Panc1 (cell line): ENCODE measurements at regions not wholly inside any gene's neighbourhood (a gene's known extent, or its start where the extent isn't known, plus 50 kb on each side); places are given as distances from the start of the nearest gene placed in this dataset.

Source experiments
- ATAC-seq: fragments of 200-7000 bp; cut with Tn5 transposase; 2 replicates; pipeline ENCODE4 v1.9.1; 2020; ENCODE audit warnings: mild to moderate bottlenecking, moderate library complexity
- BruUV-seq: library from RNA; stranded (reverse); fragments of 400-500 nt; replicated peaks from 2 replicates; lab custom pipeline; 2021; lab: Mats Ljungman, UMichigan
- CTCF ChIA-PET: fragments of 300-600 bp; sonication (Branson Sonifier 250); formaldehyde crosslinking; loops from one replicate; lab custom pipeline; 2022; ENCODE audit warnings: antibody characterized with exemption; lab: Charles Lee
- POLR2A ChIA-PET: fragments of 300-600 bp; sonication (Branson Sonifier 250); formaldehyde crosslinking; loops from one replicate; lab custom pipeline; 2022; ENCODE audit warnings: antibody characterized with exemption; lab: Charles Lee
- DNase-seq: peaks from one replicate; pipeline ENCODE4 v3.0.0-alpha.2; 2010; ENCODE audit warnings: low read depth, low spot score
- H3K27ac ChIP-seq: 2 replicates; pipeline ENCODE4 v1.5.1; 2011; ENCODE audit warnings: mild to moderate bottlenecking, low read length, inconsistent platforms
- H3K27me3 ChIP-seq: fragments of 200-500 bp; sonication (Bioruptor generic); 2 replicates; pipeline ENCODE4 v1.6.0; 2014; ENCODE audit warnings: low read length, inconsistent platforms; ENCODE audit not compliant: control insufficient read depth, insufficient read depth
- H3K36me3 ChIP-seq: fragments of 200-500 bp; sonication (Bioruptor generic); 2 replicates; pipeline ENCODE4 v1.5.1; 2014; ENCODE audit warnings: inconsistent platforms, mild to moderate bottlenecking, low read length, moderate library complexity; ENCODE audit not compliant: control insufficient read depth, insufficient read depth
- H3K4me1 ChIP-seq: 2 replicates; pipeline ENCODE4 v1.5.1; 2011; ENCODE audit warnings: inconsistent platforms, mild to moderate bottlenecking, low read length, moderate library complexity; ENCODE audit not compliant: control insufficient read depth, insufficient read depth
- H3K4me3 ChIP-seq, 2 experiments: 2 replicates each; pipeline ENCODE4 v1.5.1; 2011 to 2012; ENCODE audit warnings: low read depth in 2 of 2, low read length in 2 of 2, mild to moderate bottlenecking in 2 of 2, inconsistent platforms in 1 of 2, moderate library complexity in 1 of 2
- H3K9me3 ChIP-seq: fragments of 200-500 bp; sonication (Bioruptor generic); 2 replicates; pipeline ENCODE4 v1.5.1; 2014; ENCODE audit warnings: low read depth, mild to moderate bottlenecking, inconsistent platforms, low read length, moderate library complexity; ENCODE audit not compliant: control insufficient read depth, insufficient read depth
- POLR2AphosphoS5 ChIP-seq: IDR thresholded peaks from 2 replicates; pipeline ENCODE4 v1.6.1; 2012; ENCODE audit warnings: mild to moderate bottlenecking, low read depth, low read length, moderate library complexity
- SIN3A ChIP-seq: IDR thresholded peaks from 2 replicates; pipeline ENCODE4 v1.6.1; 2012; ENCODE audit warnings: low read depth, mild to moderate bottlenecking, low read length, moderate library complexity, borderline replicate concordance; ENCODE audit not compliant: insufficient read depth
- TCF7L2 ChIP-seq: IDR thresholded peaks from 2 replicates; pipeline ENCODE4 v1.6.1; 2011; ENCODE audit warnings: mild to moderate bottlenecking, low read depth, low read length, inconsistent platforms
- in situ Hi-C: cut with HindIII; loops from 2 replicates; pipeline ENCODE4 v1.10.0; 2016; ENCODE audit warnings: low sequenced_read_pairs, low pct_unique_long_range_greater_than_20kb
- intact Hi-C: fragments of 100-400 bp; cut with micrococcal nuclease; formaldehyde crosslinking; loops from one replicate; pipeline ENCODE4 v1.10.0; 2022; ENCODE audit not compliant: unreplicated experiment
- TF ChIP-seq, protein P1 (sequence below), 2 experiments: IDR thresholded peaks; 2 replicates each; pipeline ENCODE4 v1.6.1; 2011 to 2012; ENCODE audit warnings: low read depth in 2 of 2, control low read depth in 1 of 2, low read length in 1 of 2, mild to moderate bottlenecking in 1 of 2, moderate library complexity in 1 of 2; ENCODE audit not compliant: insufficient read depth in 1 of 2
- TF ChIP-seq, protein P2 (sequence below): fragments of 450-650 bp; IDR thresholded peaks from 2 replicates; pipeline ENCODE4 v1.5.1; 2017; ENCODE audit warnings: mild to moderate bottlenecking

DNA sequence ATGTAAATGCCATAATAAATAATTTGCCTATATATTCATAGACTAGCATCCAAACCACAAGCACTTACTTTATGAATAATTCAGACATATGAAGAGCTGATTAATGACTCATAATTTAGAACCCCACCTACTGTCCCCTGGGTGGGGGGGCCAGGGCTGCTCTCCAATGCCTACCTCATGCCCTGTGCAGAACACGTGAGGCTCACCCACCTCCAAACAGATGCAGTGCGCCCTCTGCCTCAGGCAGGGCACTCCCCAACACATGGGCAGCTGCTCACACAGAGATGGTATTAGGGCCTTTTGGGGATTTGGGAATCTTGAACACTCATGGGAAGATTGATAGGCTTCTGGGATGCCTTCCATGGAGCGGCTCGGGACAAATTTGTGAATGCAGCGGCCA, 75.1 kb upstream of the INSIG1 start:
- ATAC-seq (no peak), DNase-seq (no peak)
- BruUV-seq, result no TSS peak
- ChIA-PET CTCF (no interaction called here), POLR2A (no interaction called here)
- H3K9me3 ChIP-seq, result no peaks in the 10 kb centered on the region
- no peaks in the 10 kb centered on the region for H3K36me3 ChIP-seq
- intact Hi-C loops (no loop called here), in situ Hi-C loops (no loop called here)
- no peaks in the 10 kb centered on the region; the same call in 1 of the 2 replicates for H3K27me3 ChIP-seq
- no peak overlapping the region for H3K27ac ChIP-seq
- no peak for TF ChIP-seq POLR2AphosphoS5
- no peak for TF ChIP-seq SIN3A
- TF ChIP-seq, protein P1, sequence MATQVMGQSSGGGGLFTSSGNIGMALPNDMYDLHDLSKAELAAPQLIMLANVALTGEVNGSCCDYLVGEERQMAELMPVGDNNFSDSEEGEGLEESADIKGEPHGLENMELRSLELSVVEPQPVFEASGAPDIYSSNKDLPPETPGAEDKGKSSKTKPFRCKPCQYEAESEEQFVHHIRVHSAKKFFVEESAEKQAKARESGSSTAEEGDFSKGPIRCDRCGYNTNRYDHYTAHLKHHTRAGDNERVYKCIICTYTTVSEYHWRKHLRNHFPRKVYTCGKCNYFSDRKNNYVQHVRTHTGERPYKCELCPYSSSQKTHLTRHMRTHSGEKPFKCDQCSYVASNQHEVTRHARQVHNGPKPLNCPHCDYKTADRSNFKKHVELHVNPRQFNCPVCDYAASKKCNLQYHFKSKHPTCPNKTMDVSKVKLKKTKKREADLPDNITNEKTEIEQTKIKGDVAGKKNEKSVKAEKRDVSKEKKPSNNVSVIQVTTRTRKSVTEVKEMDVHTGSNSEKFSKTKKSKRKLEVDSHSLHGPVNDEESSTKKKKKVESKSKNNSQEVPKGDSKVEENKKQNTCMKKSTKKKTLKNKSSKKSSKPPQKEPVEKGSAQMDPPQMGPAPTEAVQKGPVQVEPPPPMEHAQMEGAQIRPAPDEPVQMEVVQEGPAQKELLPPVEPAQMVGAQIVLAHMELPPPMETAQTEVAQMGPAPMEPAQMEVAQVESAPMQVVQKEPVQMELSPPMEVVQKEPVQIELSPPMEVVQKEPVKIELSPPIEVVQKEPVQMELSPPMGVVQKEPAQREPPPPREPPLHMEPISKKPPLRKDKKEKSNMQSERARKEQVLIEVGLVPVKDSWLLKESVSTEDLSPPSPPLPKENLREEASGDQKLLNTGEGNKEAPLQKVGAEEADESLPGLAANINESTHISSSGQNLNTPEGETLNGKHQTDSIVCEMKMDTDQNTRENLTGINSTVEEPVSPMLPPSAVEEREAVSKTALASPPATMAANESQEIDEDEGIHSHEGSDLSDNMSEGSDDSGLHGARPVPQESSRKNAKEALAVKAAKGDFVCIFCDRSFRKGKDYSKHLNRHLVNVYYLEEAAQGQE (IDR thresholded peaks at IDR 0.05; ENCODE audit: insufficient read depth in 1 of 2, low read depth in 2 of 2, low read length in 1 of 2), result no peak
- TF ChIP-seq, protein P2, sequence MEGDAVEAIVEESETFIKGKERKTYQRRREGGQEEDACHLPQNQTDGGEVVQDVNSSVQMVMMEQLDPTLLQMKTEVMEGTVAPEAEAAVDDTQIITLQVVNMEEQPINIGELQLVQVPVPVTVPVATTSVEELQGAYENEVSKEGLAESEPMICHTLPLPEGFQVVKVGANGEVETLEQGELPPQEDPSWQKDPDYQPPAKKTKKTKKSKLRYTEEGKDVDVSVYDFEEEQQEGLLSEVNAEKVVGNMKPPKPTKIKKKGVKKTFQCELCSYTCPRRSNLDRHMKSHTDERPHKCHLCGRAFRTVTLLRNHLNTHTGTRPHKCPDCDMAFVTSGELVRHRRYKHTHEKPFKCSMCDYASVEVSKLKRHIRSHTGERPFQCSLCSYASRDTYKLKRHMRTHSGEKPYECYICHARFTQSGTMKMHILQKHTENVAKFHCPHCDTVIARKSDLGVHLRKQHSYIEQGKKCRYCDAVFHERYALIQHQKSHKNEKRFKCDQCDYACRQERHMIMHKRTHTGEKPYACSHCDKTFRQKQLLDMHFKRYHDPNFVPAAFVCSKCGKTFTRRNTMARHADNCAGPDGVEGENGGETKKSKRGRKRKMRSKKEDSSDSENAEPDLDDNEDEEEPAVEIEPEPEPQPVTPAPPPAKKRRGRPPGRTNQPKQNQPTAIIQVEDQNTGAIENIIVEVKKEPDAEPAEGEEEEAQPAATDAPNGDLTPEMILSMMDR, result no peak
- TF ChIP-seq TCF7L2, result no peak
- H3K4me1 ChIP-seq, result no peaks in the 10 kb centered on the region
- no peak overlapping the region for H3K4me3 ChIP-seq

DNA sequence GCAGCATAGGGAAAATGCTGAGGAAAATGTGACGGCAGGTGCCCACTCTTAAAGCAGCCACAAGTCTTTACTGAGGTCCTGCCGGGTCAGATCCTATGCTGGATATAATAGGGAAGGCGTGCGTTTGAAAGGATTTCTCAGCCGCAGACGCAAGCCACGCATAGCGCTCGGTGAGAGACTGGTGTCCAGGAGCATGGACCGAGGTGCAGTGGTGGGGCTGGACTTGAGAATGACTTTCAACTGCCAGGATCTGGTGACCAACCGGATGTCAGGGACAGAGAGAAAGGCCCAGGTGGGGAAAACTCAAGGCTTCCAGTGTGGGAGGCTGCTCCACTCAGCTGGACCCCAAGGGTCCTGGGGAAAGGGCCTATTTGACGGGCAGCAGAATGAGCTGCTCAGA, 74.7 kb upstream of the INSIG1 start:
- TF ChIP-seq, protein P2, result no peak
- TF ChIP-seq TCF7L2 (no peak), POLR2AphosphoS5 (no peak), SIN3A (no peak)
- TF ChIP-seq, protein P1 (IDR thresholded peaks at IDR 0.05; ENCODE audit: insufficient read depth in 1 of 2, low read depth in 2 of 2, low read length in 1 of 2), result no peak
- in situ Hi-C loops (no loop called here), intact Hi-C loops (no loop called here)
- Histone ChIP-seq H3K4me3 (no peak overlapping the region), H3K27ac (no peak overlapping the region), H3K27me3 (no peaks in the 10 kb centered on the region), H3K9me3 (no peaks in the 10 kb centered on the region), H3K36me3 (no peaks in the 10 kb centered on the region), H3K4me1 (no peaks in the 10 kb centered on the region)
- ChIA-PET CTCF (no interaction called here), POLR2A (no interaction called here)
- DNase-seq, result no peak
- BruUV-seq, result no TSS peak
- ATAC-seq, result no peak
